Esophagus muscularis mucosa (tissue), 3 donors: ENCODE measurements at regions not wholly inside any gene's neighbourhood (a gene's known extent, or its start where the extent isn't known, plus 50 kb on each side); places are given as distances from the start of the nearest gene placed in this dataset.

Experiments
- POLR2A ChIP-seq: fragments of 450-650 bp; IDR thresholded peaks from one replicate; pipeline ENCODE4 v1.6.1; 2017; ENCODE audit warnings: antibody characterized with exemption, moderate library complexity, mild to moderate bottlenecking, low read depth
- TF ChIP-seq, protein P1 (sequence below), 3 experiments: fragments of 200-600 bp in 2 of 3; fragments of 450-650 bp in 1 of 3; sonication (generic) in 2 of 3; IDR thresholded peaks; one replicate each; pipeline ENCODE4 v1.5.1; 2017 to 2019; ENCODE audit warnings: antibody characterized with exemption in 3 of 3, mild to moderate bottlenecking in 2 of 3, moderate library complexity in 1 of 3

DNA sequence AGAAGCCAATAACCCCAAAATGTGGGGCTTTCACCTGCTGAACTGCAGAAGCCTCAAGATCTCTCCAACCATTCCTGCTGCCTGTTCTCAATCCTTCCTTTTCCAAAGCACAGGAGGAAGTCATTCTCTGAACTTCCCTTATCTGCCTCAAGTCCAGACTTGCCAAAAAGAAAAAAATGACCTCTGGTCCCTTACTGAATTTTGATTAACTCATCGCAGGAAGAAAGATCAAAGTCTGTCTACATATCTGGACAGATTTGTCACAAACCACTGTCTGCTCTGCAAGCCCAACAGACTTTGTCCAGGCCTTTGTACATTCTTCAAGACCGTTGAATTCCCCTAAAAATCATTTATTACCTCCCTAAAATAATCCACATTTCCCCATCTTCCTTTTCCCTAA lies 126.5 kb upstream of the NBEA start:
- TF ChIP-seq, protein P1, sequence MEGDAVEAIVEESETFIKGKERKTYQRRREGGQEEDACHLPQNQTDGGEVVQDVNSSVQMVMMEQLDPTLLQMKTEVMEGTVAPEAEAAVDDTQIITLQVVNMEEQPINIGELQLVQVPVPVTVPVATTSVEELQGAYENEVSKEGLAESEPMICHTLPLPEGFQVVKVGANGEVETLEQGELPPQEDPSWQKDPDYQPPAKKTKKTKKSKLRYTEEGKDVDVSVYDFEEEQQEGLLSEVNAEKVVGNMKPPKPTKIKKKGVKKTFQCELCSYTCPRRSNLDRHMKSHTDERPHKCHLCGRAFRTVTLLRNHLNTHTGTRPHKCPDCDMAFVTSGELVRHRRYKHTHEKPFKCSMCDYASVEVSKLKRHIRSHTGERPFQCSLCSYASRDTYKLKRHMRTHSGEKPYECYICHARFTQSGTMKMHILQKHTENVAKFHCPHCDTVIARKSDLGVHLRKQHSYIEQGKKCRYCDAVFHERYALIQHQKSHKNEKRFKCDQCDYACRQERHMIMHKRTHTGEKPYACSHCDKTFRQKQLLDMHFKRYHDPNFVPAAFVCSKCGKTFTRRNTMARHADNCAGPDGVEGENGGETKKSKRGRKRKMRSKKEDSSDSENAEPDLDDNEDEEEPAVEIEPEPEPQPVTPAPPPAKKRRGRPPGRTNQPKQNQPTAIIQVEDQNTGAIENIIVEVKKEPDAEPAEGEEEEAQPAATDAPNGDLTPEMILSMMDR (IDR thresholded peaks at IDR 0.05) = no peak
- no peak for TF ChIP-seq POLR2A
